Neural cell (in vitro differentiated cells): ENCODE measurements at regions not wholly inside any gene's neighbourhood (a gene's known extent, or its start where the extent isn't known, plus 50 kb on each side); places are given as distances from the start of the nearest gene placed in this dataset.
"Not testable (repeated sequence)": the region's sequence is repeated elsewhere in the genome, so short reads cannot be mapped to it uniquely, and the experiment has no call there.

Source experiments
- H2AFZ ChIP-seq: fragments of 200-600, 300-800 bp; sonication (generic), shearing (Covaris generic); 2 replicates; pipeline ENCODE4 v1.6.0; 2014; ENCODE audit warnings: low read depth, mild to moderate bottlenecking, antibody characterized with exemption, low read length, moderate library complexity
- H3F3A ChIP-seq: fragments of 200-600 bp; shearing (Covaris generic); 2 replicates; pipeline ENCODE4 v1.6.1; 2016; ENCODE audit warnings: mild to moderate bottlenecking, moderate library complexity, mixed read lengths, antibody characterized with exemption, low read length; ENCODE audit not compliant: insufficient read depth, poor library complexity, severe bottlenecking
- H3K27ac ChIP-seq: fragments of 200-600, 300-800 bp; sonication (generic), shearing (Covaris generic); 2 replicates; pipeline ENCODE4 v1.5.1; 2014; ENCODE audit warnings: mild to moderate bottlenecking, low read length, moderate library complexity
- H3K27me3 ChIP-seq: fragments of 300-800, 200-600 bp; sonication (generic), shearing (Covaris generic); 2 replicates; pipeline ENCODE4 v1.6.0; 2014; ENCODE audit warnings: mild to moderate bottlenecking, low read depth, low read length, moderate library complexity; ENCODE audit not compliant: insufficient read depth
- H3K36me3 ChIP-seq: fragments of 300-800, 200-600 bp; sonication (generic), shearing (Covaris generic); 2 replicates; pipeline ENCODE4 v1.5.1; 2014; ENCODE audit warnings: mild to moderate bottlenecking, antibody characterized with exemption, low read length, moderate library complexity; ENCODE audit not compliant: insufficient read depth
- H3K4me2 ChIP-seq: fragments of 300-800, 200-600 bp; sonication (generic), shearing (Covaris generic); 2 replicates; pipeline ENCODE4 v1.6.0; 2014; ENCODE audit warnings: mild to moderate bottlenecking, low read length
- H3K4me3 ChIP-seq: fragments of 300-800, 200-600 bp; sonication (generic), shearing (Covaris generic); 2 replicates; pipeline ENCODE4 v1.5.1; 2014; ENCODE audit warnings: mild to moderate bottlenecking, low read length, moderate library complexity
- H3K79me2 ChIP-seq: fragments of 200-600 bp; shearing (Covaris generic); replicated peaks from 2 replicates; pipeline ENCODE4 v1.6.0; 2014; ENCODE audit warnings: mild to moderate bottlenecking, low read length, moderate library complexity; ENCODE audit not compliant: insufficient read depth
- H3K9ac ChIP-seq: fragments of 300-800, 200-600 bp; sonication (generic), shearing (Covaris generic); 2 replicates; pipeline ENCODE4 v1.6.1; 2016; ENCODE audit warnings: mild to moderate bottlenecking, low read length, mixed read lengths
- H3K9me2 ChIP-seq: fragments of 200-600 bp; shearing (Covaris generic); 2 replicates; pipeline ENCODE4 v1.6.1; 2016; ENCODE audit warnings: mild to moderate bottlenecking, low read length, mixed read lengths; ENCODE audit not compliant: insufficient read depth
- H3K9me3 ChIP-seq: fragments of 200-600, 300-800 bp; sonication (generic), shearing (Covaris generic); 2 replicates; pipeline ENCODE4 v1.6.1; 2016; ENCODE audit warnings: mild to moderate bottlenecking, mixed run types, low read length, moderate library complexity, mixed read lengths
- H4K20me1 ChIP-seq: fragments of 200-600 bp; shearing (Covaris generic); 2 replicates; pipeline ENCODE4 v1.6.1; 2016; ENCODE audit warnings: mild to moderate bottlenecking, mixed run types; ENCODE audit not compliant: insufficient read depth

GRCh38 chr5:177941386-177941785 lies 54.7 kb downstream of the PROP1 start:
- not testable (repeated sequence) for H3K36me3 ChIP-seq, H3K27ac ChIP-seq, H3K9ac ChIP-seq, H4K20me1 ChIP-seq, H3K9me3 ChIP-seq, H3K4me2 ChIP-seq, H3K4me3 ChIP-seq, H2AFZ ChIP-seq, H3K9me2 ChIP-seq, H3K79me2 ChIP-seq, H3F3A ChIP-seq
- H3K27me3 ChIP-seq = peaks cover 19% of the 10 kb centered on the region

- H3K79me2 ChIP-seq, H3K36me3 ChIP-seq, H2AFZ ChIP-seq, H3K27ac ChIP-seq, H3K9ac ChIP-seq, H3K9me3 ChIP-seq, H3K4me2 ChIP-seq, H3F3A ChIP-seq, H3K9me2 ChIP-seq, H4K20me1 ChIP-seq: not testable (repeated sequence)
- Histone ChIP-seq H3K4me3 (peak overlapping the region; percentile 60), H3K27me3 (peaks cover 19% of the 10 kb centered on the region)
These were observed 56.5 kb downstream of the PROP1 start for GRCh38 chr5:177939246-177940171.

- H3K9ac ChIP-seq, H4K20me1 ChIP-seq, H3F3A ChIP-seq, H3K36me3 ChIP-seq, H3K9me3 ChIP-seq, H2AFZ ChIP-seq, H3K79me2 ChIP-seq, H3K4me2 ChIP-seq, H3K9me2 ChIP-seq, H3K27ac ChIP-seq: not testable (repeated sequence)
- Histone ChIP-seq H3K27me3 (peaks cover 16% of the 10 kb centered on the region), H3K4me3 (peak overlapping the region; percentile 60)
These were observed 57.3 kb downstream of the PROP1 start for GRCh38 chr5:177938767-177939166.

GRCh38 chr5:177934233-177934632 lies 61.8 kb downstream of the PROP1 start:
- H4K20me1 ChIP-seq, H3K27ac ChIP-seq, H2AFZ ChIP-seq, H3K9me3 ChIP-seq, H3K4me3 ChIP-seq, H3K9me2 ChIP-seq, H3K36me3 ChIP-seq, H3K9ac ChIP-seq, H3K4me2 ChIP-seq, H3K79me2 ChIP-seq, H3F3A ChIP-seq: not testable (repeated sequence)
- peaks cover 11% of the 10 kb centered on the region for H3K27me3 ChIP-seq

- not testable (repeated sequence) for H3F3A ChIP-seq, H3K4me3 ChIP-seq
These were observed 65.6 kb downstream of the PROP1 start for GRCh38 chr5:177930269-177931022.

GRCh38 chr5:177929618-177930017 lies 66.4 kb downstream of the PROP1 start:
- not testable (repeated sequence) for H3K27ac ChIP-seq, H3K79me2 ChIP-seq, H3K4me2 ChIP-seq, H3K4me3 ChIP-seq, H2AFZ ChIP-seq, H3K9ac ChIP-seq, H3K27me3 ChIP-seq, H3F3A ChIP-seq, H3K36me3 ChIP-seq, H3K9me3 ChIP-seq, H4K20me1 ChIP-seq, H3K9me2 ChIP-seq

More at GRCh38 chr5:177930269-177931022, 65.6 kb downstream of the PROP1 start:
- H3K79me2 ChIP-seq, H3K9ac ChIP-seq, H3K27me3 ChIP-seq, H3K9me3 ChIP-seq, H4K20me1 ChIP-seq, H3K27ac ChIP-seq, H3K36me3 ChIP-seq, H3K4me2 ChIP-seq, H3K9me2 ChIP-seq, H2AFZ ChIP-seq: not testable (repeated sequence)

GRCh38 chr5:177927500-177927899 lies 68.5 kb downstream of the PROP1 start:
- H3F3A ChIP-seq, H3K27ac ChIP-seq, H3K79me2 ChIP-seq, H3K9me2 ChIP-seq, H2AFZ ChIP-seq, H4K20me1 ChIP-seq, H3K36me3 ChIP-seq, H3K27me3 ChIP-seq, H3K4me3 ChIP-seq, H3K4me2 ChIP-seq, H3K9me3 ChIP-seq, H3K9ac ChIP-seq: not testable (repeated sequence)

GRCh38 chr5:177924577-177924976 lies 71.5 kb downstream of the PROP1 start:
- H3K9me2 ChIP-seq, H3F3A ChIP-seq, H3K4me2 ChIP-seq, H3K4me3 ChIP-seq, H3K27me3 ChIP-seq, H3K27ac ChIP-seq, H3K36me3 ChIP-seq, H3K9me3 ChIP-seq, H2AFZ ChIP-seq, H3K9ac ChIP-seq, H4K20me1 ChIP-seq, H3K79me2 ChIP-seq: not testable (repeated sequence)
